Mesendoderm (in vitro differentiated cells): ENCODE measurements at regions not wholly inside any gene's neighbourhood (a gene's known extent, or its start where the extent isn't known, plus 50 kb on each side); places are given as distances from the start of the nearest gene placed in this dataset.

Source experiments
- DNase-seq: peaks from one replicate; pipeline ENCODE4 v3.0.0; 2013
- H2AK5ac ChIP-seq: 2 replicates; pipeline ENCODE4 v1.6.1; 2013; ENCODE audit warnings: low read length, inconsistent platforms
- H2BK120ac ChIP-seq: 2 replicates; pipeline ENCODE4 v1.6.1; 2013; ENCODE audit warnings: low read depth, mild to moderate bottlenecking, low read length, moderate library complexity, mixed read lengths
- H2BK15ac ChIP-seq: replicated peaks from 2 replicates; pipeline ENCODE4 v1.6.1; 2013; ENCODE audit warnings: low read depth, mild to moderate bottlenecking, moderate library complexity
- H2BK5ac ChIP-seq: 2 replicates; pipeline ENCODE4 v1.6.1; 2013; ENCODE audit warnings: low read length, inconsistent platforms
- H3K18ac ChIP-seq: 2 replicates; pipeline ENCODE4 v1.6.1; 2013; ENCODE audit warnings: mild to moderate bottlenecking, low read length, mixed read lengths
- H3K23ac ChIP-seq: one replicate; pipeline ENCODE4 v1.6.1; 2013; ENCODE audit warnings: low read length
- H3K27ac ChIP-seq: 2 replicates; pipeline ENCODE4 v1.5.1; 2013; ENCODE audit warnings: low read depth, mild to moderate bottlenecking, inconsistent platforms, low read length, moderate library complexity
- H3K27me3 ChIP-seq: 2 replicates; pipeline ENCODE4 v1.6.1; 2013; ENCODE audit warnings: low read length, control low read depth, mild to moderate bottlenecking, inconsistent platforms; ENCODE audit not compliant: insufficient read depth, poor library complexity
- H3K36me3 ChIP-seq: 2 replicates; pipeline ENCODE4 v1.6.1; 2013; ENCODE audit warnings: low read length, inconsistent platforms; ENCODE audit not compliant: control insufficient read depth, insufficient read depth
- H3K4ac ChIP-seq: one replicate; pipeline ENCODE4 v1.6.1; 2013; ENCODE audit warnings: low read depth, mild to moderate bottlenecking, low read length, moderate library complexity
- H3K4me1 ChIP-seq: 2 replicates; pipeline ENCODE4 v1.6.1; 2013; ENCODE audit warnings: low read depth, low read length, inconsistent platforms; ENCODE audit not compliant: control insufficient read depth
- H3K4me2 ChIP-seq: 2 replicates; pipeline ENCODE4 v1.6.1; 2013; ENCODE audit warnings: low read length
- H3K4me3 ChIP-seq: 2 replicates; pipeline ENCODE4 v1.5.1; 2013; ENCODE audit warnings: mild to moderate bottlenecking, low read length
- H3K56ac ChIP-seq: one replicate; pipeline ENCODE4 v1.6.1; 2013; ENCODE audit warnings: low read length
- H3K79me1 ChIP-seq: 2 replicates; pipeline ENCODE4 v1.6.1; 2013; ENCODE audit warnings: low read length, inconsistent platforms
- H3K79me2 ChIP-seq: 2 replicates; pipeline ENCODE4 v1.6.1; 2013; ENCODE audit warnings: mild to moderate bottlenecking, low read length; ENCODE audit not compliant: control insufficient read depth, insufficient read depth
- H3K9ac ChIP-seq: 2 replicates; pipeline ENCODE4 v1.6.1; 2013; ENCODE audit warnings: low read length, inconsistent platforms
- H4K5ac ChIP-seq: one replicate; pipeline ENCODE4 v1.6.1; 2013; ENCODE audit warnings: low read length
- H4K8ac ChIP-seq: one replicate; pipeline ENCODE4 v1.6.1; 2013; ENCODE audit warnings: low read depth, mild to moderate bottlenecking, control low read depth, low read length, moderate library complexity
- WGBS: extraction: QIAGEN DNeasy Blood & Tissue Kit; methylation state at CpG from one replicate; pipeline ENCODE4 v1.1.7; 2013; ENCODE audit warnings: low lambda C conversion rate, missing lambda C conversion rate; ENCODE audit not compliant: insufficient coverage; ENCODE audit errors: extremely low coverage; 5-methylcytosine and 5-hydroxymethylcytosine counted together

DNA sequence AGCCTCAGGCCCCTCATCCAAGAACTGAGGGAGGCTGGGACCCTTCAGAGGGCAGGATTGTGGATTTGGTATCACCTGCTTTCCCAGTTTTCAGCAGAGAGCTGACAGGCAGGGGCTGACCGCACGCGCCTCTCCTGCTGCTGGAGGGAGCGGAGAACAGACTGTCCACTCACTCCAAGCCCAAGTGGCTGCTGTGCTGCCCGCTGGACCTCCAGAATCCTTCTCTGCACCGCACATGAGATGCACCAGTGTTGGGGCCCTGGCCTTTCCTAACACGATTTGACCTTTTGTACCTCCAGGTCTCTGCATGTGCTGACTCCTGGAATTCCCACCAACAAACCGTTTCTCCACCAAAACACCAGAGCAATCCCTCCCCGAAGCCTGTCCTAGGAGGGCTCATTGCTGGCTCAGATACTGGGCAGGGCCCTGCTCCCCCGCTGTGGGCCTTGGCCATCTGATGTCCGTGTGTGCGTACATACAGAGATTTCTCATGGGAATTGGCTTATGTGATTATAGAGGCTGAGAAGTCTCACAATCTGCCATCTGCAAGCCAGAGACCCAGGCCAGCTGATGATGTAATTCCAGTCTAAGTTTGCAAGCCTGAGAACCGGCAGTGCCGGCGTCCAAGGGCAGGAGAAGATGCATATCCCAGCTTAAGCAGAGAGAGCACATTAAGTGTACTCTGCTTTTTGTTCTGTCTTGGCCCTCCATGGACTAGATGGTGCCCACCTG, 141.7 kb downstream of the GADD45G start:
- H3K4me2 ChIP-seq: no peak overlapping the region
- H3K23ac ChIP-seq: no peak overlapping the region
- no peaks in the 10 kb centered on the region for H3K36me3 ChIP-seq
- H2BK15ac ChIP-seq: no peak overlapping the region
- H3K27me3 ChIP-seq: no peaks in the 10 kb centered on the region
- no peaks in the 10 kb centered on the region for H3K79me1 ChIP-seq
- no peak overlapping the region for H3K9ac ChIP-seq
- no peak overlapping the region for H4K8ac ChIP-seq
- H3K18ac ChIP-seq: no peak overlapping the region
- H3K4ac ChIP-seq: no peak overlapping the region
- no peak overlapping the region for H2BK5ac ChIP-seq
- DNase-seq: no peak
- no peak overlapping the region for H4K5ac ChIP-seq
- no peak overlapping the region for H2BK120ac ChIP-seq
- H3K56ac ChIP-seq: no peak overlapping the region
- H3K4me3 ChIP-seq: no peak overlapping the region
- peaks cover 4% of the 10 kb centered on the region for H3K4me1 ChIP-seq
- no peak overlapping the region for H3K27ac ChIP-seq
- no peaks in the 10 kb centered on the region for H3K79me2 ChIP-seq
- H2AK5ac ChIP-seq: no peak overlapping the region
- WGBS: no CpG with 5 or more reads among the region's 15 CpGs

- Histone ChIP-seq H3K56ac (no peak overlapping the region), H3K4me1 (peaks cover 4% of the 10 kb centered on the region), H3K4ac (no peak overlapping the region), H3K36me3 (no peaks in the 10 kb centered on the region), H2BK5ac (no peak overlapping the region), H3K79me2 (no peaks in the 10 kb centered on the region), H3K4me2 (no peak overlapping the region), H2BK15ac (no peak overlapping the region), H4K8ac (no peak overlapping the region), H3K23ac (no peak overlapping the region), H3K4me3 (no peak overlapping the region), H3K79me1 (no peaks in the 10 kb centered on the region), H3K27ac (no peak overlapping the region), H3K27me3 (no peaks in the 10 kb centered on the region), H4K5ac (no peak overlapping the region), H3K18ac (no peak overlapping the region), H2AK5ac (no peak overlapping the region), H3K9ac (no peak overlapping the region), H2BK120ac (no peak overlapping the region)
- DNase-seq: no peak
- no CpG with 5 or more reads among the region's 13 CpGs for WGBS
Measured at GRCh38 chr9:89747596-89747995, 142.8 kb downstream of the GADD45G start.

DNA sequence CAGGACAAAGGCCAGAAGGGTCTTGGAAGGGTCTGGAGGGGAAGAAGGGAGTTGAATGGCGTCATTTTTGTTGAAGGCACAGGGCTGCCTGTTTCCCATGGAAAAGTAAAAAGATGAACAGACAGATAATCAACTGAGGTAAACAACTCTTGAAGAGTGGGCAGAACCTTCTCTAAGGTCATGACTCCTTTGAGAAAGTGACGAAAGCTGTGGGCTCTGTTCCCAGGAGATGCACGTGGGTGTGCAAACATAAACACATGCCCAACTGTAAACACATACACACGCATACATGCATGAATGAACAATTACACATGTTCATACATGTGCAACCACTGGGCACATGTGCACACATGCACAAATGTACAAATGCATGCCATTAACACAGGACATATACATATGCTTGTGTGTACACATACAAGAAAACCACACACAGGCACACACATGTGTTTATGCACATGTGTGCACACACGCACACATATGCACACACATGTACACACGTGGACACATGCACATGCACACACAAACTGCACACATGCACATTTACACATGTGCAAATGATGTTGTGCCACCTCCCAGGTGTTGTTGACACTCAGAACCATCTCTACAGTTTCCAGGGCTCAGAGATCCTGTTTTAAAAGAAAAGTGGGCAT, 143.3 kb downstream of the GADD45G start:
- Histone ChIP-seq H3K4ac (no peak overlapping the region), H3K27me3 (no peaks in the 10 kb centered on the region), H2AK5ac (no peak overlapping the region), H3K79me2 (no peaks in the 10 kb centered on the region), H3K9ac (no peak overlapping the region), H4K8ac (no peak overlapping the region), H2BK15ac (no peak overlapping the region), H3K79me1 (no peaks in the 10 kb centered on the region), H3K23ac (no peak overlapping the region), H4K5ac (no peak overlapping the region), H3K4me2 (no peak overlapping the region), H2BK5ac (no peak overlapping the region), H3K4me3 (no peak overlapping the region), H3K4me1 (peaks cover 3% of the 10 kb centered on the region), H3K36me3 (no peaks in the 10 kb centered on the region), H3K56ac (no peak overlapping the region), H3K18ac (no peak overlapping the region), H3K27ac (no peak overlapping the region), H2BK120ac (no peak overlapping the region)
- no CpG with 5 or more reads among the region's 6 CpGs for WGBS
- no peak for DNase-seq

DNA sequence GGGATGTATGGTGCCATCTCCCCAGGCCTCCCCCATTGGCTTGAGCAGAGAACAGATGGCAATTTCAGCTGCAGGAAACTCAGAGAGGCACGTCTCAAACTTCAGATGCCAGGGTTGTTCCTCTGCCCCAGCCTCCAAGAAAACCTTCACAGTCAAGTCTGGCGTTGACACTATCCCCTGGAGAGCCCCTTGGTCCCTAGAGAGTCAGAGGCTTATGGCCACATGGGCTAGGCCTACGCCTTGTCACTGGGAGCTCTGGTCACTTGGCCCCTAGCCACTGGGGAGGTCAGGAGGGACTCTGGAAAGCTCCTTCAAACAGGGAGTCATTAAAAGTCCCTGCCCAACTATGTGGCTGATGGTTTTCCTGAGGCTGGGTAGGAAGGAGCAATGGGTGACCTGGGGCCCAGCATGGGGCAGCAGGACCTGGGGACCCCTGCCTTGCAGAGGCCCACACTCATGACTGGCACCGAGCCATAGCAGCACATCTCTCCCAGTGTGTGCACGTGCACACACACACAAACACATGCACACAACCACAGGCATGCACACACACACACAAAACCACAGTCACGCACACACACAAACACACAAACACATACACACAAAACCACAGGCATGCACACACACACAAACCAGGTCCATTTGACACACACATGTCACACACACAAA, 144.2 kb downstream of the GADD45G start:
- no peak overlapping the region for H3K56ac ChIP-seq
- no peaks in the 10 kb centered on the region for H3K36me3 ChIP-seq
- no CpG with 5 or more reads among the region's 6 CpGs for WGBS

DNA sequence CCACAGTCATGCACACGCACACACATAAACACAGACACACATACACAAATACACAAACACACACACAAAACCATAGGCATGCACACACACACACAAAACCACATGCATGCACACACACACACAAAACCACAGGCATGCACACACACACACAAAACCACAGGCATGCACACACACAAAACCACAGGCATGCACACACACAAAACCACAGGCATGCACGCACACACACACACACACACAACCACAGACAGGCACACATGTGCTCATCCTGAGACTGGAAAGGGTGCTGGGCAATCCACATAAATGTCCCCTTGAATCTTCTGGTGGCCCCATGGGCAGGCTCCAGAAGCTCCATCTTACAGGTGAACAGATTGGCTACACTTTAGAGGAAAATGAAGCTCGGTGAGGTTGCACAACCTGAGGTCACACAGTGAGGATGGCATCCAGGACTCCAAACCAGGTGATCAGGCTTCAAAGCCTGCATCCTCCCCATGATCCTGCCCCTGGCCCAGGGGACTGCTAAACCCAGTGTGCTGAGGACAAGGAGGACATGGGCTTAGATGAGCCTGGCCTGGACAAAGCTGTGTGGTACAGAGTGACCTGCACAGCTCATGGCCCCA, 144.8 kb downstream of the GADD45G start:
- H3K9ac ChIP-seq: no peak overlapping the region
- no peak overlapping the region for H3K56ac ChIP-seq
- no peaks in the 10 kb centered on the region for H3K79me1 ChIP-seq
- H2BK120ac ChIP-seq: no peak overlapping the region
- no peak overlapping the region for H3K23ac ChIP-seq
- no peaks in the 10 kb centered on the region for H3K79me2 ChIP-seq
- WGBS: no CpG with 5 or more reads among the region's 3 CpGs
- H2BK5ac ChIP-seq: no peak overlapping the region
- no peak overlapping the region for H4K5ac ChIP-seq
- no peaks in the 10 kb centered on the region for H3K36me3 ChIP-seq
- H2AK5ac ChIP-seq: no peak overlapping the region
- H3K4me2 ChIP-seq: no peak overlapping the region
- no peak overlapping the region for H4K8ac ChIP-seq
- H3K4ac ChIP-seq: no peak overlapping the region
- DNase-seq: no peak
- no peak overlapping the region for H3K18ac ChIP-seq
- H2BK15ac ChIP-seq: no peak overlapping the region
- H3K27ac ChIP-seq: no peak overlapping the region
- H3K27me3 ChIP-seq: no peaks in the 10 kb centered on the region
- no peak overlapping the region for H3K4me3 ChIP-seq
- H3K4me1 ChIP-seq: no peaks in the 10 kb centered on the region

More for the DNA sequence above, 144.2 kb downstream of the GADD45G start:
- H3K79me2 ChIP-seq: no peaks in the 10 kb centered on the region
- no peak overlapping the region for H2BK5ac ChIP-seq
- H3K4me2 ChIP-seq: no peak overlapping the region
- H3K79me1 ChIP-seq: no peaks in the 10 kb centered on the region
- no peak overlapping the region for H2BK120ac ChIP-seq
- no peak overlapping the region for H3K4ac ChIP-seq
- no peak overlapping the region for H4K5ac ChIP-seq
- no peak overlapping the region for H4K8ac ChIP-seq
- no peak overlapping the region for H3K9ac ChIP-seq
- H2BK15ac ChIP-seq: no peak overlapping the region
- H3K4me1 ChIP-seq: no peaks in the 10 kb centered on the region
- H3K18ac ChIP-seq: no peak overlapping the region
- H3K23ac ChIP-seq: no peak overlapping the region
- no peak overlapping the region for H3K27ac ChIP-seq
- no peak overlapping the region for H2AK5ac ChIP-seq
- H3K27me3 ChIP-seq: no peaks in the 10 kb centered on the region
- H3K4me3 ChIP-seq: no peak overlapping the region
- no peak for DNase-seq
